ENCODE measurements at regions not wholly inside any gene's neighbourhood (a gene's known extent, or its start where the extent isn't known, plus 50 kb on each side); places are given as distances from the start of the nearest gene placed in this dataset.
"Not testable (repeated sequence)": the region's sequence is repeated elsewhere in the genome, so short reads cannot be mapped to it uniquely, and the experiment has no call there.

DNA sequence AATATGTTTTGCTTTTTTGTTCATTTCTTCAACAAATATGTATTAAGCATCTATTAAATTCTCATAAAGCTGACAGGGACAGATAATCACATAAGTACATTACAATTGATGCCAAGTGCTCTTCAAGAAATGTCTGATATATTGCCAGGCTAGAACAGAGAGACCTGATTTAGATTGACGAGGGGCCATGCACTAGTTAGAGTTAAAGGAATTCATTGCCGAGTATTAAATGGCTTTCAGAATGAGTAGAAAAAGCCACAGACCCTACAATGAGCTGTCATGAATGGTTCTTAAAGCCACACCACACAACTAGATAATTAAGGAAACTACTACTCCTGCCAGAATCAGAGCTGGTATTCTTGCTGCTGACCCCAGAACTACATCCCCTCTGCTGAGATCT, 250.2 kb upstream of the MME start:
- DNase-seq (ENCODE audit: low spot score) = no peak

DNA sequence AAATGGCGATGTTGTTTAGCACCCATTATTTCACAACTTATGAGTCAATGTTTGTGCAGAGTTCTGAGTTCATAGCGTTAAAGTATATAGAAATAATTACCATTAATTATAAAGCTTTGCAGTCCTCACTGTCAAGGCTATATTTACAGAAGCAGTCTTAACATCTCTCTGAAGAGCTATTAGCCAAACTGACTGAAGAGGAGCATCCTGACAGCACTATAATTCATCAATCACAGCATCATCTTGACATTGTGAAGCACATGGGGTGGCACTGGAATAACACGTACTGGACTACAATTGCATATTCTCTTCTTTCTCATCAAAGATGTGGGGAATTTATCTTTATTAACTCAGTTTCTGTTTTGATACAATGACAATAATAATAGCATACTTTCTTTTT, 260.6 kb upstream of the MME start:
- no peak for DNase-seq (ENCODE audit: low spot score)

GRCh38 chr3:154818676-154819255, 261.4 kb upstream of the MME start:
- no peak for DNase-seq (ENCODE audit: low spot score)

GRCh38 chr3:154810017-154810416, 270.1 kb upstream of the MME start:
- not testable (repeated sequence) for DNase-seq (ENCODE audit: low spot score)

- no peak for DNase-seq (ENCODE audit: low spot score)
Measured at GRCh38 chr3:154801729-154802128, 278.4 kb upstream of the MME start.

- DNase-seq (ENCODE audit: low spot score) = no peak
Measured at GRCh38 chr3:154799800-154800199, 280.3 kb upstream of the MME start.

- no peak for DNase-seq (ENCODE audit: low spot score)
Measured at GRCh38 chr3:154795582-154795981, 284.5 kb upstream of the MME start.

DNA sequence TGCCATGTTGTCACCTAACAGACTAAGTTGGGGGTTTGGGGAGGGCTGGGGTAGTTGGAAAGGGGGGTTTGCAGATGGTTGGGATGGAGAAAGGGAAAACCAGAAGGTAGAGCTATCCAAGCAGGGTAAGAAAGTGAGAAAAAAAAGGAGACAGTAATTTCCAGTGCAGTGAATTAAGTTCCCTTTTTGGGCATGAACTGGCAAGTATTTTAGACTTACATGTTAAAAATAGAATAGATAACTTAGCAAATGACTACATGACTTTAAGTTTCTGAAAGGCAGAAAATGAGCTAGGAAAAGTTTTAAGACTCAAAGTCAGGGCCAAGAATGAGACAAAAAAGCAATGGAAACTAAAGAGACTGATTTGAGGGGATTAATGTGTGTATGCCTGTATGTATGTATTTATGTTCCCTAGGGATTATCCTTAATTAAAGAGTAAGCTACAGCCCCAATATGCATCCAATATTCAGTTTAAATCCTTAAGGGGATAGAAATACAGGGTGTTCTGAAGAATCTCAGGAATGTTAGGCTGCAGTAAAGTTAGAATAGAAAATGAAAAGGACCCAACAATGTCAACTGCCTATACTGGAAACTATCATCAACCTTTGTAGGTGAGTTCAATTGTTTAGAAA, 285.2 kb upstream of the MME start:
- no peak for DNase-seq (ENCODE audit: low spot score)

- no peak for DNase-seq (ENCODE audit: low spot score)
Measured at GRCh38 chr3:154794391-154794790, 285.7 kb upstream of the MME start.

GRCh38 chr3:154792828-154793227, 287.3 kb upstream of the MME start:
- no peak for DNase-seq (ENCODE audit: low spot score)

DNA sequence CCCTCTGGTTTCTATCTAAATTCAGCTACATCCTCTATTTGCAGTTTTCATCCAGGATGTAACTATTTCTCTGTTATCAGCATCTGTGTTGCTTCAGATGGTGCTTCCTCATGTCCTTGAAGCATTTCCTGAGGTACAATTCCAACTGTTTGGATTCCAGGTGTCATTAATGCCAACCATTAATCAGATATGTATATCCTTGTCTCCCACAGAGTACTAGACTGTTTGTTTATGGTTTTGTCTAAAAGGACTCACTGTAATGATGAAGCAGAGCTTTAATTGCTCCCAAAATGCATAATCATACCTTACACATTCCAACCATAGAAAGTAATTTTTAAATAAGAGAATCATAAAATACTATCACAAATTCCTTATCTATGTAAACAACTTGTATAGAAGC, 288.5 kb upstream of the MME start:
- DNase-seq (ENCODE audit: low spot score) = no peak

- no peak for DNase-seq (ENCODE audit: low spot score)
Measured at GRCh38 chr3:154786724-154787123, 293.4 kb upstream of the MME start.

GRCh38 chr3:154783521-154783931, 296.6 kb upstream of the MME start:
- no peak for DNase-seq (ENCODE audit: low spot score)

- no peak for DNase-seq (ENCODE audit: low spot score)
Measured at GRCh38 chr3:154783061-154783460, 297.1 kb upstream of the MME start.

- no peak for DNase-seq (ENCODE audit: low spot score)
Measured at GRCh38 chr3:154782151-154782550, 298.0 kb upstream of the MME start.

DNA sequence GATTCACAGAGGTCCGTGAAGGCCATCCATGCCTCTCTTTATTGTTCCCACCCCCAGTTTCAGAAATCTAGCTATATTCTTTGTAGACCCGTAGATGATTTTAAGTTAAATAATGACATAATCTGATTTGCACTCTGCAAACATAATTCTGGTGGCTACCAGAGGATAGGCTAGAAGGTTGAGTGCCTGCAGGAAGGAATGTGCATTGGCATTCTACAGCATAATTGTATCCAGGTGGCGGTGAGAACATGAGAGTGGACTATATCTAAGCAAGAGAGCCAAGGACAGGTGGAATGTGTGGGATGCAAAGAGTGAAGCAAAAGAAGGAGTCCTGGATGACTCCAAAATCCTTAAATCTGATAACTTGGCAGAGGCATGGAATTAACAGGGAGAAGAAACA, 298.5 kb upstream of the MME start:
- DNase-seq (ENCODE audit: low spot score) = no peak

GRCh38 chr3:154780263-154780662, 299.9 kb upstream of the MME start:
- DNase-seq (ENCODE audit: low spot score) = peak; percentile 48

DNA sequence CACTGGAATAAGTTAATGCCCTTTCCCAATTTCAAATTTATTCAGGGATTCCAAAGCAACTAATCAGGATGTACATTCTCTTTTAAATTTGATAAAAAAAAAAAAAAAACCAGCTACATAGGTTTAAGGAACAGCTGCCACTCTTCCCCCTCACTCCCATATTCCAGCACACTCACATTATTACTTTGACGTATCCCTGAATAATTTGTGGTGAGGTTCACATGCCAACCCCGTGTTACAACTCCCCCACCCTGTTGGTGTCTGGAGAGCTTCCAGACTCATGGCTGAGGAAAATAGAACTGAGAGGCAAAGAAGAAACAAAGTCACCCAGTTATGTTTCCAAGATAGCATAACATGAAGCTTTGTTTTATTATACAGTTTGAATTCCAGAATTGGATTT, 300.5 kb upstream of the MME start:
- peak; percentile 66 for DNase-seq (ENCODE audit: low spot score)

DNA sequence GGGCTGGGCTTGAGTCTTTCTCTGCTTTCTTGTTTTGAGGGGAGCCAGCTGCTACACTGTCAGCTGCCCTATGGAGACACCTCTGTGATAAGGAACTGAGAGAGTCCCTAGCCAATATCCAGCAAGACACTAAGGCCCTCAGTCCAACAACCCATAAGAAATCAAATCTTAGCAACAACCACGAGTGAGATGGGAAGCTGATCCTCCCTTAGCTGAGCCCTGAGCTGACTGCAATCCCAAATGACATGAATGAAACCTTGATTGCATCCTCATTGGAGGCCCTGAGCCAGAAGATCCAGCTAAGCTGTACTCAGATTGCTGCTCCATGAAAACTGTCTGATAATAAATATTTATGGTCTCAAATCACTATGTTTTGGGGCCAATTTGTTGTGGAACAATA, 302.1 kb upstream of the MME start:
- no peak for DNase-seq (ENCODE audit: low spot score)

DNA sequence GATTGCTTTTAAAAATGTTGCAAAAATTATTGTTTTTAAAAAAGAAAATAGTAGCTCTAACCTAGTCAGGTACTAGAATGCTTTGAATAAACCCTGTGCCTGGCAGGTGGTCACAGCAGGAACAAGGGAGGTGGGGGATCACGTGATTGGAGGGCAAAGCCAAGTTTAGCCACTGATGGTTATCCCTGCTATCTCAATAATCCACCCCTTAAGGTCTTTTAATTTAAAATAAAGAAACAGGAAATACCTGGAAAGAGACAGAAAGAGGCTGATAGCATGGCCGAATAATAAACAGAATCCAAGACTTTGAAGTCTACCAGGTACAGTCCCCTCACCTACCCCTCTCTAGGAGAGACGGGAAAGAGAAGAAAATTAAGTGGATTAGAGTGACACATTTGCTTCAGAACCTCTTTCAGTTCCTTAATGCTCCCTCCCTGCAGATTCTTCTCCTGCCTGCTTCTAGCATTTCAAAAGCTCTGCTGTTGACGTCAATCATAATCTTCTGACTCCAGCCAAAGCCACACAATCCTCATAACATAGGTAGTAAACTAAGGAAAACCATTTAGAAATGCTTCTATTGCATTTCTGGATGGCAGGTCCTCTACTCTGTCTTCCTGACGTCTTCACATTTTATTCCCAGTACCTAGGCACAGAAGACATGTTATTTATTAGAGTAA, 303.4 kb upstream of the MME start:
- DNase-seq (ENCODE audit: low spot score) = no peak

DNA sequence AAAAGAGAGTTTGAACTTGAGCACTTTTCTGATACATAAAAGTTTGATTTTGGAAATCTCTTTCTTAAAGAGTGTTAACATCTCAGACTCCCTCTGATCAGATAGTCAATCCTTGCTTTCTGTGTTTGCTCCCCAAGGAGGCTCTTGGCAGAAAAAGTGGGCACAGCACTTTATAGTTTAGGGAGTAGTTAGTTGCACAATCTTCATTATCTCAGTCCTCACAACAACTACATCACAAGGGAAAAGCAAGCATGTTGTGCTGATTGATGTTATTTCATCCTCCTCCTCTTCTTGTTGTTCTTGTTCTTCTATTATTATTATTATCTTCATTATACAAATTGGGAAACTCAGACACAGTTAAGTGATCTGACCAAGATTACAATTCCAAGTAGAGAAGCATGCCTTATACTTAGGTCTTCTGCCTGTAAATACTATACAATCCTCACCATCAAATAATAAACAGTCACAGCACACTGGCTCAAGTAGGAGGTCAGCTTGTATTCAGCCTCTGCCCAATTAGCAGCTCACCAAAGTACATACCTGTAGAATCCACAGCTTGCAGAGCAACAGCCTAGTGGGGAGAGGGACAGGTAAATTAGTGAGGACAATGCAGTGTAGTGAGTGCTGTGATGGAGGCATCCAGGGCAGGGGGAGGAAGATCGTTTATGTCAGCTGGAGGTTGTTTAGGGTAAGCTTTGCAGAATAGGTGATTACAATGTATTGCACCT, 304.1 kb upstream of the MME start:
- DNase-seq (ENCODE audit: low spot score) = no peak

- DNase-seq (ENCODE audit: low spot score) = no peak
Measured at GRCh38 chr3:154766765-154767503, 313.2 kb upstream of the MME start.
